NAMALWA (cell line): ENCODE measurements at regions not wholly inside any gene's neighbourhood (a gene's known extent, or its start where the extent isn't known, plus 50 kb on each side); places are given as distances from the start of the nearest gene placed in this dataset.
A peak's percentile ranks its signal among the peaks of the same experiment; 100 is the strongest.
"Not testable (repeated sequence)": the region's sequence is repeated elsewhere in the genome, so short reads cannot be mapped to it uniquely, and the experiment has no call there.

Experiments used
- DNase-seq: peaks from one replicate; pipeline ENCODE4 v3.0.0-alpha.2; 2015; ENCODE audit warnings: low spot score

- DNase-seq, result no peak
Observed at GRCh38 chr6:154637392-154637791, 95.8 kb upstream of the SCAF8 start.

- no peak for DNase-seq
Observed at GRCh38 chr6:154638369-154638768, 94.8 kb upstream of the SCAF8 start.

GRCh38 chr6:154639196-154639595, 94.0 kb upstream of the SCAF8 start:
- not testable (repeated sequence) for DNase-seq

GRCh38 chr6:154648188-154648887, 84.9 kb upstream of the SCAF8 start:
- DNase-seq, result no peak

- no peak for DNase-seq
Observed at GRCh38 chr6:154648888-154649205, 84.4 kb upstream of the SCAF8 start.

GRCh38 chr6:154649721-154650120, 83.5 kb upstream of the SCAF8 start:
- DNase-seq, result no peak

GRCh38 chr6:154650351-154650750, 82.9 kb upstream of the SCAF8 start:
- DNase-seq, result no peak

GRCh38 chr6:154651656-154652055, 81.6 kb upstream of the SCAF8 start:
- DNase-seq, result no peak

- DNase-seq, result no peak
Observed at GRCh38 chr6:154653385-154653784, 79.8 kb upstream of the SCAF8 start.

- DNase-seq, result no peak
Observed at GRCh38 chr6:154653853-154654252, 79.4 kb upstream of the SCAF8 start.

- no peak for DNase-seq
Observed at GRCh38 chr6:154656660-154657059, 76.6 kb upstream of the SCAF8 start.

- DNase-seq, result no peak
Observed at GRCh38 chr6:154661768-154662167, 71.4 kb upstream of the SCAF8 start.

- DNase-seq, result no peak
Observed at GRCh38 chr6:154664287-154664686, 68.9 kb upstream of the SCAF8 start.

GRCh38 chr6:154668156-154668555, 65.1 kb upstream of the SCAF8 start:
- no peak for DNase-seq

GRCh38 chr6:154672086-154672485, 61.1 kb upstream of the SCAF8 start:
- DNase-seq, result no peak

- DNase-seq, result no peak
Observed at GRCh38 chr6:154673919-154674318, 59.3 kb upstream of the SCAF8 start.

GRCh38 chr6:154675602-154676088, 57.6 kb upstream of the SCAF8 start:
- peak; percentile 97 for DNase-seq

- no peak for DNase-seq
Observed at GRCh38 chr6:154682633-154683125, 50.5 kb upstream of the SCAF8 start.
